OCI-LY7 (cell line): ENCODE measurements at regions not wholly inside any gene's neighbourhood (a gene's known extent, or its start where the extent isn't known, plus 50 kb on each side); places are given as distances from the start of the nearest gene placed in this dataset.

Experiments
- EZH2phosphoT487 ChIP-seq: fragments of 200-600 bp; sonication (generic); IDR thresholded peaks from 2 replicates; pipeline ENCODE4 v1.6.1; 2018; ENCODE audit warnings: low read depth, borderline replicate concordance, mild to moderate bottlenecking, mixed run types, antibody characterized with exemption, low read length, moderate library complexity, mixed read lengths
- TF ChIP-seq, protein P1 (sequence below): fragments of 200-600 bp; sonication (generic); conservative IDR thresholded peaks from 2 replicates; pipeline ENCODE4 v1.5.1; 2014; ENCODE audit warnings: mild to moderate bottlenecking, antibody characterized with exemption, low read length, moderate library complexity, mixed read lengths

DNA sequence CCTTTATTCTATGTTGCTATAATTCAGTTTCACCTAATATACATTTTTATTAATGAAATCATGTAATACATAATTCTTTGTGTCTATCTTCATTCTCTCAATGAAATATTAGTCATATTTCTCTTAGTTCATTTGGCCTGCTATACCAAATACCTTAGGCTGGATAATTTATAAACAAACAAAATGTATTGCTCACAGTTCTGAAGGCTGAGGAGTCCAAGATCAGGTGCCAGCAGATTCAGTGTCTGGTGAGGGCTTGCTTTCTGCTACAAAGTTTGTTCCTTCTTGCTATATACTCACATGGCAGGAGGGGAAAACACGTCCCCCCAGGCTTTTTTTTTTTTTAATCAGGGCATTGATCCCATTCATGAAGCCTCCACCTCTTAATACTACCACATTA, 143.4 kb upstream of the GRB10 start:
- TF ChIP-seq, protein P1, sequence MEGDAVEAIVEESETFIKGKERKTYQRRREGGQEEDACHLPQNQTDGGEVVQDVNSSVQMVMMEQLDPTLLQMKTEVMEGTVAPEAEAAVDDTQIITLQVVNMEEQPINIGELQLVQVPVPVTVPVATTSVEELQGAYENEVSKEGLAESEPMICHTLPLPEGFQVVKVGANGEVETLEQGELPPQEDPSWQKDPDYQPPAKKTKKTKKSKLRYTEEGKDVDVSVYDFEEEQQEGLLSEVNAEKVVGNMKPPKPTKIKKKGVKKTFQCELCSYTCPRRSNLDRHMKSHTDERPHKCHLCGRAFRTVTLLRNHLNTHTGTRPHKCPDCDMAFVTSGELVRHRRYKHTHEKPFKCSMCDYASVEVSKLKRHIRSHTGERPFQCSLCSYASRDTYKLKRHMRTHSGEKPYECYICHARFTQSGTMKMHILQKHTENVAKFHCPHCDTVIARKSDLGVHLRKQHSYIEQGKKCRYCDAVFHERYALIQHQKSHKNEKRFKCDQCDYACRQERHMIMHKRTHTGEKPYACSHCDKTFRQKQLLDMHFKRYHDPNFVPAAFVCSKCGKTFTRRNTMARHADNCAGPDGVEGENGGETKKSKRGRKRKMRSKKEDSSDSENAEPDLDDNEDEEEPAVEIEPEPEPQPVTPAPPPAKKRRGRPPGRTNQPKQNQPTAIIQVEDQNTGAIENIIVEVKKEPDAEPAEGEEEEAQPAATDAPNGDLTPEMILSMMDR: no peak
- no peak for TF ChIP-seq EZH2phosphoT487
